OCI-M2 (cell line): ENCODE measurements at regions not wholly inside any gene's neighbourhood (a gene's known extent, or its start where the extent isn't known, plus 50 kb on each side); places are given as distances from the start of the nearest gene placed in this dataset.

ENCODE experiments used
- DNase-seq: peaks from one replicate; lab custom pipeline; 2025; ENCODE audit not compliant: unreplicated experiment; lab: John Stamatoyannopoulos, UW

DNA sequence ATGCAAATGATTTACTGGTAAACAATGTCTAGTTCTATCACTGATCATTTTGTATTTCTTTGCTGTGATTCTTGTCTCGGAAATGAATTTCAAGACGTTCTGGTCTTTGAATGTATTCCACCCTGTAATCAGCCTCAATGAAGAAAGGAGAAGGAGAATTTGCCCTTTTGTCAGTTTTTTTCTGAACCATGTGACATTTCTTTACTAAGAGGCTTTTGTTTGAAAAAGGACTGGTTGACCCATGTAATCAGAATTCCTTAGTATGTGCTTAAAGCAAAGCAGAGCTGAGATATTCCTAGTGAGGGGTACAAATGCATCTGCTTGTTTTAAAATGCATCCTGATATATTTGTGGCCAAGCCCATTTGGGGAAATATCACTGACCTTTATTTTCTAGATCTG, 581.6 kb downstream of the ETV1 start:
- no peak for DNase-seq

GRCh38 chr7:13411151-13411550, 578.3 kb downstream of the ETV1 start:
- DNase-seq: no peak

DNA sequence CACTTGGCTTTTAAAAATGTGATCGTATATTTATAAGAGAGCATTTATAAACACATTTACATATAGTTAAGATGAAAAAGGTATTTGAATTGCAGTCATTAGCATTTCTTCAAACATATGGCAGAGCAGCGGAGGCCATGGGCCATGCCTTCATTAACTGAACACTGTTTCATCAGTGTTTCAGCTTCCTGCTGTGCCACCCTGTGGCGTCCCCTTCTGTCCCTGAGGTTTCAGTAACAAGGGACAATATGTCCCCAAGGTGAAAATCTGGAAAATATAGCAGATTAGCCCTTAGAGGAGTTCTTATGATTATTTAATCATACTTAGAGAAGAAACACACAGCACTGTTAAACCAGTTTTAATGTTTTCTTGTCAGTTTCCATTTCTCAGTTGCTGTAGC, 577.8 kb downstream of the ETV1 start:
- no peak for DNase-seq

- DNase-seq: no peak
Observed at GRCh38 chr7:13414181-13414580, 575.3 kb downstream of the ETV1 start.

DNA sequence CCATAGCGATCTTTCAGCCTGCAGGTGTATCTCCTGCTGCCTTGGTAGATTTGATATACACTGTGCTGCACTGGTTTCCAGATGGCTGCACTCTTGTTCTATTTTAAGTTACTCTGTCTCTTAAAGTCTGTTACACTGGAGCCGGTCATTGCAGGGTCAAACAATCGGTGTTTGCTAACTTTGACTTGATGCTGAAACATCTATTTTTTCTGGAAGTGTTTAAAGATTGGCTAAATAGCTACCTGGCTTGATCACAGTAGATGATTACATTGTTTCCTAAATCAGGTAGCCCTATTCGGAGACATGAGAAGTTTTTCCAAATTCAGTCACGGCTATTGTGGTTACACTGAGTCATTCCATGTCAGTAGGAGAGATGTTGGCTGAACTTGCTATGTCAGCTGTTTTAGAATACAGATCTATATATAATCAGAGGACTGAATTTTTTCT, 574.8 kb downstream of the ETV1 start:
- DNase-seq: no peak

- DNase-seq: no peak
Observed at GRCh38 chr7:13416071-13416470, 573.4 kb downstream of the ETV1 start.

DNA sequence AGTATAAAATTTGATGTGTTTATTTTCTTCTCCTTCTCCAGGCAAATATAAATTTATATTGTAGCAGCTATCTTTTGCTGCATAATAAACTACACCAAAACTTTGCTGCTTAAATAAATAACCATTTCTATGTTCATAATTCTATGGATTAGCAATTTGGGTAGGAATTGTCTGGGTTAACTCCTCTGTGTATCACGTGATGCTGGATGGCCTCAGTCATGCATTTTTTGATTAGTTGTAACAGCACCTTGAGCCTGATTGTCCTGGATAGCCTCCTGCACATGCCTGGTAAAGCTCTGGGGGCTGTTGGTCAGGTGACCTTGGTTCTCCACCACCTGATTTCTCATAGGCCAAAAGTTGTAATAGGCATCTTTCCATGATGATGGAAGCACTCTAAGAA, 572.9 kb downstream of the ETV1 start:
- no peak for DNase-seq

GRCh38 chr7:13420726-13421125, 568.7 kb downstream of the ETV1 start:
- DNase-seq: no peak

- no peak for DNase-seq
Observed at GRCh38 chr7:13421776-13422175, 567.7 kb downstream of the ETV1 start.

GRCh38 chr7:13433946-13434345, 555.5 kb downstream of the ETV1 start:
- DNase-seq: no peak

- DNase-seq: no peak
Observed at GRCh38 chr7:13442226-13442625, 547.2 kb downstream of the ETV1 start.

GRCh38 chr7:13447637-13448036, 541.8 kb downstream of the ETV1 start:
- DNase-seq: no peak

- no peak for DNase-seq
Observed at GRCh38 chr7:13448243-13448642, 541.2 kb downstream of the ETV1 start.

GRCh38 chr7:13449460-13449859, 540.0 kb downstream of the ETV1 start:
- DNase-seq: no peak

DNA sequence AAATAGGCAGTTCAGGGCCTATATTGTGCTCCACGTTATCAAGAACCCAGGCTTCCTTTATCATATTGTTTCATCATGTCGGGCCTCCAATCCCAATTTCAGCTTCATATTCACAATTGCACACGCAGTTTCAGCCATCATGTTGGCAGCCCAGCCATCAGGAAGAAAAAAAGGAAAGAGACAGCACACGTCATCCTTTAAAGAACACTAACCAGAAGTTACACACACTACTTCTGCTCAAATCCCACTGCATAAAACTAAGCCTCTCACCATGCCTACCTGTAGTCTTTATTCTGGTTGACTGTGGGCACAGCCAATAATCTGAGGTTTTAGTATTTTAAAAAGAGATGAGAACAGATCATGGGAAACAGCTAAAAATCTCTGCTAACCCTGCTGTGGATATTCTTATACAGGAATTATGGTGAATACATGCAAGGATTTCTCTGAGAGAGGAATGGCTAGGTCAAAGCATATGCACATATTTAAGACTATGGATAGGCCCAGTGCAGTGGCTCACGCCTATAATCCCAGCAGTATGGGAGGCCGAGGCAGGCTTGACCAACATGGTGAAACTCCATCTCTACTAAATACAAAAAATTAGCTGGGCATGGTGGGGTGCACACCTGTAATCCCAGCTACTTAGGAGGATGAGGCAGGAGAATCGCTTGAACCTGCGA, 534.4 kb downstream of the ETV1 start:
- DNase-seq: no peak

- DNase-seq: no peak
Observed at GRCh38 chr7:13457790-13458189, 531.7 kb downstream of the ETV1 start.

GRCh38 chr7:13466874-13467547, 522.5 kb downstream of the ETV1 start:
- no peak for DNase-seq

DNA sequence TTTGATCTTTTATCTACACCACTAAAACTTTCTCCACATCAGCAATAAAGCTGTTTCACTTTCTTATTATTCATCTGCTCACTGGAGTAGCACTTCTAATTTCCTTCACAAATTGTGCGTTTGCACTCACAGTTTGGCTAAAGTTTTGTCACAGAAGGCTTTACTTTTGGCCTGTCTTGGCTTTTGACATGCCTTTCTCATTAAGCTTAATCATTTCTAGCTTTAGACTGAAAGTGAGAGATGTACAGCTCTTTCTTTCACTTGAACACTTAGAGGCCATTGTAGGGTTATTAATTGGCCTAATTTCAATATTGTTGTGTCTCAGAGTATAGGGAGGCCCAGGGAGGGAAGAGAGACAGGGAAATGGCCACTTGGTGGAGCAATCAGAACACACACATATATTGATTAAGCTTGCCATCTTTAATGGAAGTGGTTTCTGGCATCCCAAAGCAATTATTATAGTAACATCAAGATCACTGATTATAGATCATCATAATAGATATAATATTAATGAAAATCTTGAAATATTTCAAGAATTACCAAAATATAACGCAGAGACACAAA, 512.5 kb downstream of the ETV1 start:
- no peak for DNase-seq

GRCh38 chr7:13489386-13489785, 500.1 kb downstream of the ETV1 start:
- no peak for DNase-seq

DNA sequence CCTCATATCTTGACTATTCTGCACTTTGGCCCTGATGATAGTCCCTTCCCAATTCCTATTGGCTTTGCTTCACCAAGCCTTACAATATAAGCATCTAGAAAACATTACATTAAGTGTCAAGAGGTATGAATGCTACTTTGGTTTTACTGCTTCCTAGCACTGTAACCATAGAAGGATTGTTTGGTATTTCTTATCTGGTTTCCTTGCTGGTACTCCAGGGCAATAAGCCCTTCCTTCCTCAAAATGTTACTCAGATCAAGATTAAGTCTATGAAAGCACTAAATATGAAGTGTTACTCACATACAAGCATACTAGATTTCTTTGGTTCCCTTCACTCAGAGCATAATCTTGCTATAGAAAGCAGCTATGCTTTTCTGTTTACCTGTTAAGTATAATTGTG, 492.5 kb downstream of the ETV1 start:
- DNase-seq: no peak

- DNase-seq: no peak
Observed at GRCh38 chr7:13508586-13508985, 480.9 kb downstream of the ETV1 start.

DNA sequence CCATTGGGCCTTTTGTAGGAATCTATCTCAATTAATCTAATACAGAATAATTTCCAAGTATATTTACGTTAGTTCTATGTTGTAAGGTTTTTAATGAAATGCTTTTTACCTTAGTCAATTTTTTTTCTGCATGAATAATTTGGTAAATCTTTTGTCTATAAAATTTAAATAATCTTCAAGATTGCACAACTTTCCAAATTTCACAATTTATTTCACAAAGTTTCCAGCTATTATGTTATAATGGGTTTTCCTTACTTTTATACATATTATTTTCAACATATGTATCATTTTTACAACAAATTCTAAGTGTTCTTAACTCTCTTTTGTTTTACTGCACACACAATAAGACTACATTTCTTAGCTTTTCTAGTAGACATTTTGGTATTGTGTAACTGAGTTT, 470.7 kb downstream of the ETV1 start:
- no peak for DNase-seq

GRCh38 chr7:13524076-13524475, 465.4 kb downstream of the ETV1 start:
- no peak for DNase-seq
